ENCODE measurements at regions not wholly inside any gene's neighbourhood (a gene's known extent, or its start where the extent isn't known, plus 50 kb on each side); places are given as distances from the start of the nearest gene placed in this dataset.
A peak's percentile ranks its signal among the peaks of the same experiment; 100 is the strongest.

DNA sequence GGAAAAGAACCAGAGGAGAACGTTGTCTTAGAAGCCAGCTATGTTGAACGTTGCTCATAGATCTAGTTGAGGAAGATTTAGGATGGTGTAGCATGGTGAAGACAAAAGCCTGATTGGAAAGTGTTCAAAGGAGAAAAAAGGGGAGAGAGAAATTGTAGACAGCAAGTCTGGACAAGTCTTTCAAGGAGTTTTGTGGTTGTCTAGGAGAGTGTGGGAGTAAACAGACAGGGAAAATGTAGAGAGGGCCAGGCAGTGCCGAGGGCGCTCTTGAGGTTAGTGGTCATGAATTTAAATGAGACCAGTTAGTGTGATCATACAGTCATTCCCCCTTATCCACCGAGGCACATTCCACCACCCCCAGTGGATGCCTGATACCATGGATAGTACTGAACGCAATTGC is 167.5 kb upstream of the IL12A start:
- Mint-ChIP-seq H3K27me3 (ENCODE audit: insufficient read depth) (peaks cover 3% of the 10 kb centered on the region), H3K4me1 (ENCODE audit: low read depth) (peaks cover 89% of the 10 kb centered on the region), H3K27ac (peak overlapping the region; percentile 69), H3K9me3 (no peaks in the 10 kb centered on the region), H3K4me3 (no peak overlapping the region), H3K36me3 (ENCODE audit: low read depth) (peaks cover 17% of the 10 kb centered on the region)
- TF ChIP-seq CTCF (IDR thresholded peaks at IDR 0.05) = no peak
- no peak for DNase-seq

DNA sequence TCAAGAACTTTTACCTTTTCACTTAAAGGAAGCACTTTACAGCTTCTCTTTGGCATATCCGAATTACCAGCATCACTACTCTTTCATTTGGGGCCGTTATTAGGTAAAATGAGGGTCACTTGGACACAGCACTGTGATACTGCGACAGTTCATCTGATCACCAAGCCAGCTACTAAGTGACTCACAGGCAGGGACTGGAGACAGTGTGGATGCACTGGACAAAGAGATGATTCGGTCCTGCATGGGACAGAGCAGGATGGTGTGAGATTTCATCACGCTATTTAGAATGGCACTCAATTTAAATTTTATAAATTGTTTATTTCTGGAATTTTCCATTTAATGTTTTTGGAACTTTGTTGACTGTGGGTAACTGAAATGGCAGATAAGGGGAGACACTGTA is 166.9 kb upstream of the IL12A start:
- TF ChIP-seq CTCF (IDR thresholded peaks at IDR 0.05) = no peak
- Mint-ChIP-seq H3K4me3 (no peak overlapping the region), H3K9me3 (no peaks in the 10 kb centered on the region), H3K27me3 (ENCODE audit: insufficient read depth) (peaks cover 3% of the 10 kb centered on the region), H3K27ac (no peak overlapping the region), H3K36me3 (ENCODE audit: low read depth) (peaks cover 12% of the 10 kb centered on the region), H3K4me1 (ENCODE audit: low read depth) (peaks cover 88% of the 10 kb centered on the region)
- no peak for DNase-seq

DNA sequence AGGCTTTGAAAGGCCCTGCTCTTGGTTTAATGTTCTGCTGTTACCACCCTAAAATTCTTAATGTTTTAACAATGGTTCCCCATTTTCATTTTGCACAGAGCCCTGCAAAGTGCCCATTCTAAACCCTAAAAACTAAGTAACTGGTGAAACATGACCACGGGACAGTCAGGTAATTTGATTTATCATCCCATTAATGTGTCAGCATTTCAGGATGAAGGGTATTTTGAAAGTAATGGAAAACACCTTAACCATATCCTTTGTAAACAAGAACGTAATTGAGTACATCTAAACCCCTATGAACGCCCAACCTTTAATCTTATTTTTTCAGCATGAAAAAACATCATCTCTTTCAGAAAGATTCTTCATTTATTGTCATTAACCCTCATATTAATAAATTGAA is 164.9 kb upstream of the IL12A start:
- peak overlapping the region; percentile 29; the same call in 1 of the 2 replicates for H3K4me3 Mint-ChIP-seq
- peak overlapping the region; percentile 76 for H3K27ac Mint-ChIP-seq
- TF ChIP-seq CTCF (IDR thresholded peaks at IDR 0.05) = no peak
- H3K36me3 Mint-ChIP-seq (ENCODE audit: low read depth) = peaks cover 12% of the 10 kb centered on the region
- no peaks in the 10 kb centered on the region for H3K9me3 Mint-ChIP-seq
- DNase-seq = no peak
- H3K27me3 Mint-ChIP-seq (ENCODE audit: insufficient read depth) = no peaks in the 10 kb centered on the region; the same call in 1 of the 2 replicates
- H3K4me1 Mint-ChIP-seq (ENCODE audit: low read depth) = peaks cover 83% of the 10 kb centered on the region

DNA sequence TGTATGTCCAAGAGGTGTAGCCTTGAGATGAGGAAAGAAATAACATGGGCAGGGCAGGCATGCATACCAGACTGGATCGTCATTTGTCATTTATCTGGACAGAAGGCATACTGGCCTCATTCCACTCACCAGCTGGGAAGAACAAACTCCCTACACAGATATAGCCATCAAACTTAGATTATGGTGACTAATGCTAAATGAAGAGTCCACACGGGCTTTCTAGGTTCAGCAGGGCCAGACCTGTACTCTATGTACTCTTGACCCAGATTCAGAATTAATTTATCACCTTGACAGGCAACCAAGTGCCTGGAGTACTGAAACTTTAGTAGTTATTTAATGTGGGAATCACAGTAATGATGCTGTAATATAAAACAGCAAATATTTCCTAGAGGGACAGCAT is 164.3 kb upstream of the IL12A start:
- Mint-ChIP-seq H3K4me1 (ENCODE audit: low read depth) (peaks cover 83% of the 10 kb centered on the region), H3K9me3 (no peaks in the 10 kb centered on the region), H3K27ac (peak overlapping the region; percentile 76), H3K27me3 (ENCODE audit: insufficient read depth) (no peaks in the 10 kb centered on the region), H3K4me3 (peak overlapping the region; percentile 29; the same call in 1 of the 2 replicates), H3K36me3 (ENCODE audit: low read depth) (peaks cover 12% of the 10 kb centered on the region)
- no peak for TF ChIP-seq CTCF (IDR thresholded peaks at IDR 0.05)
- DNase-seq = peak; percentile 86

DNA sequence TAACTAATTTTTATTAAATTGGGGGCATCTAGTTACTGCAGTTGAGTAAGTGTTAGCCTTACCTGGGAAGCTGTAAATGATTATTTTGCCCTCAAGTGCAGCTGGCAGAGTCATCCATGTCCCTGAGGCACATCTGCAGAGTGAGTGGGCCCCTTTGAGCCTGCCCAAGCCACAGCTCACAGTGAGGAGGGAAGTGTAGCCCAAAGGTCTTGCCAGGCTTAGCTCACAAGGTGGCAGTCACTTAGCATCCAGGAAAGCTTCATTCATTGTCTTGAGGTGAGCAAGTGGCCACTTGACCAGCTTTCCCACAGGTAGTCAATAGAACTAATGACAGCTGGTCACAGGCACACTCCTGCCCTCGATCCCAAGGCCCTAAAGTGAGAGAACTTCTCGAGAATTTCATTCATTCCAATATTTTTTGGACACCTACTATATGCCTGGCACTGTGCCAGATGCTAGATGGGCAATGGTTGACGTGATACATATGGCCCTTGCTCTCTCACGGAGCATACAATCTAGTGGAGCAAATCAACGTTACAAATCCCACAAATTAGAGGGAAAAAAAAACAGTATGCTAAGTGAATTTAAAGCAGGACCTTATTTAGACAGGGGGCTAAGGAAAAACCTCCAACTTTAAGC is 163.3 kb upstream of the IL12A start:
- Mint-ChIP-seq H3K4me3 (no peak overlapping the region), H3K4me1 (ENCODE audit: low read depth) (peaks cover 83% of the 10 kb centered on the region), H3K27me3 (ENCODE audit: insufficient read depth) (no peaks in the 10 kb centered on the region), H3K36me3 (ENCODE audit: low read depth) (peaks cover 12% of the 10 kb centered on the region), H3K9me3 (no peaks in the 10 kb centered on the region), H3K27ac (peak overlapping the region; percentile 76)
- no peak for TF ChIP-seq CTCF (IDR thresholded peaks at IDR 0.05)
- DNase-seq = no peak

Data from HFFc6 (cell line).